Cardiac fibroblast (primary cell): ENCODE measurements at regions not wholly inside any gene's neighbourhood (a gene's known extent, or its start where the extent isn't known, plus 50 kb on each side); places are given as distances from the start of the nearest gene placed in this dataset.

Experiments used
- DNase-seq, 2 donors: peaks; one replicate each; pipeline versions ENCODE4 v3.0.0 to v3.0.0-alpha.2; 2010; ENCODE audit warnings: low read depth in 2 of 2
- H3K4me3 ChIP-seq, 2 donors: replicated peaks in 1 of 2; 1 replicate in 1 of 2; 2 replicates in 1 of 2; pipeline ENCODE4 v1.5.1; 2011; ENCODE audit warnings: low read depth in 2 of 2, low read length in 2 of 2, mild to moderate bottlenecking in 2 of 2, moderate library complexity in 1 of 2
- TF ChIP-seq, protein P1 (sequence below): IDR thresholded peaks from one replicate; pipeline ENCODE4 v1.5.1; 2011; ENCODE audit warnings: low read depth, mild to moderate bottlenecking, low read length, inconsistent platforms

DNA sequence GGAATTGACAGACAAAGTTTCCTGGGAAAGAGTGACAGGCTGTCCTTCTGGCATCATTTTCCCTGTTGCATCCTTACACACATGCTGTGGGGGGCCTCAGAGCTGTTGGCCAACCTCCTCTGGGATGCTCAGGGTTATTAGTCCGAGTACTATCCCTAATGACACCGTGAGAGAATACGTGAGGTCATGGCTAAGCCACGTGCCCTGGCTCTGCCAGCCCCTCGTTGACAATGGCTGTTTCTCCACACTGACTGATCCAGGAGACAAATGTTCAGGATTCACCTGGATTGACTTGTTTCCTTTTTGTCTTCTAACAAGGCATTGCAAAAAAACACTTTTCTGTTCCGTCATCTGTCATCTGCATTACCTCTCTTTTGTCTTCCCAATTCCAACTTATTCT lies 604.6 kb downstream of the TFAP2A start:
- TF ChIP-seq, protein P1, sequence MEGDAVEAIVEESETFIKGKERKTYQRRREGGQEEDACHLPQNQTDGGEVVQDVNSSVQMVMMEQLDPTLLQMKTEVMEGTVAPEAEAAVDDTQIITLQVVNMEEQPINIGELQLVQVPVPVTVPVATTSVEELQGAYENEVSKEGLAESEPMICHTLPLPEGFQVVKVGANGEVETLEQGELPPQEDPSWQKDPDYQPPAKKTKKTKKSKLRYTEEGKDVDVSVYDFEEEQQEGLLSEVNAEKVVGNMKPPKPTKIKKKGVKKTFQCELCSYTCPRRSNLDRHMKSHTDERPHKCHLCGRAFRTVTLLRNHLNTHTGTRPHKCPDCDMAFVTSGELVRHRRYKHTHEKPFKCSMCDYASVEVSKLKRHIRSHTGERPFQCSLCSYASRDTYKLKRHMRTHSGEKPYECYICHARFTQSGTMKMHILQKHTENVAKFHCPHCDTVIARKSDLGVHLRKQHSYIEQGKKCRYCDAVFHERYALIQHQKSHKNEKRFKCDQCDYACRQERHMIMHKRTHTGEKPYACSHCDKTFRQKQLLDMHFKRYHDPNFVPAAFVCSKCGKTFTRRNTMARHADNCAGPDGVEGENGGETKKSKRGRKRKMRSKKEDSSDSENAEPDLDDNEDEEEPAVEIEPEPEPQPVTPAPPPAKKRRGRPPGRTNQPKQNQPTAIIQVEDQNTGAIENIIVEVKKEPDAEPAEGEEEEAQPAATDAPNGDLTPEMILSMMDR: no peak
- DNase-seq: no peak
- H3K4me3 ChIP-seq: no peak overlapping the region

- H3K4me3 ChIP-seq: no peak overlapping the region
- TF ChIP-seq, protein P1: no peak
- DNase-seq: no peak
Observed at GRCh38 chr6:9806195-9806594, 608.7 kb downstream of the TFAP2A start.

DNA sequence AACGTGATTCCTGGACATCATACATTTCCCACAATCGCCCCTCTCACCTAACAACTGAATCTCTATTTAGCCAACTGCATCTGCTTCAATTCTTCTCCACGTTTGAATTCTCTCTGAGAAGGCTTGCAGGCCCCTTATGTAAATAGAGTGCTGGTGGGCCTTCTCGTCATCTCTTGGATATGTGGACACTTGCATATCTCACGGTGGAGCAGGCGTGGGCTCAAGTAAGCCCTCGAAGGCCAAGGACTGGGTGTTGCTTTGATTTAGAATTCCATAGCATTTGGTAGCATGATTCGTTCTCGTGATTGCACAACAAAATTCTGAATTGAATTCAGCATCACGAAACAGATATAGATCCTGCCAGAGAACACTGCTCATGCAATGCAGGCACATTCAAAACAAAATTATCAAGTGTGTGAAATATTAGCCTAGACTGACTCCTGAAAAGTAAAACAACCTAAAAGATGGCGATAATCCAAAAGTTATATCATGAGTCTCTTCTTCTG lies 613.6 kb downstream of the TFAP2A start:
- TF ChIP-seq, protein P1: no peak
- no peak overlapping the region for H3K4me3 ChIP-seq
- no peak for DNase-seq

GRCh38 chr6:9799582-9799981 lies 615.3 kb downstream of the TFAP2A start:
- TF ChIP-seq, protein P1: no peak
- H3K4me3 ChIP-seq: no peak overlapping the region

DNA sequence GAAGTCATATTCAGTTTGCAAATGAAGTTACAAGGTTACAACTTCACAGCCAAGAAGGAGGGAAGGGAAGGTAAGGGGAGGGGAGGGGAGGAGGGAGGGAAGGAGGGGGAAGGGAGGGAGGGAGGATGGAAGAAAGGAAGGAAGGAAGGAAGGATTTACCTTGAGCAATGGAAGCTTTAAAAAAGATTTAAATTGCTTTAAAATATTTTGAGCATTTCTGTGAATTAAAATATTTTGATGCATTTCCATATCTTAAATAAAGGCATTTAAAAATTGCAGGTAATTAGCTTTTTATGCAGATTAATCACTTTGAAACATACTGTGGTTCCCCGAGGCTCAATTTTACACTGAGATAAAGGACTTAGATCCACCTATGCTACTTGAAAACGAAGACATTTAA lies 618.0 kb downstream of the TFAP2A start:
- no peak overlapping the region for H3K4me3 ChIP-seq
- no peak for DNase-seq
- TF ChIP-seq, protein P1: no peak

More at GRCh38 chr6:9799582-9799981, 615.3 kb downstream of the TFAP2A start:
- DNase-seq: no peak

DNA sequence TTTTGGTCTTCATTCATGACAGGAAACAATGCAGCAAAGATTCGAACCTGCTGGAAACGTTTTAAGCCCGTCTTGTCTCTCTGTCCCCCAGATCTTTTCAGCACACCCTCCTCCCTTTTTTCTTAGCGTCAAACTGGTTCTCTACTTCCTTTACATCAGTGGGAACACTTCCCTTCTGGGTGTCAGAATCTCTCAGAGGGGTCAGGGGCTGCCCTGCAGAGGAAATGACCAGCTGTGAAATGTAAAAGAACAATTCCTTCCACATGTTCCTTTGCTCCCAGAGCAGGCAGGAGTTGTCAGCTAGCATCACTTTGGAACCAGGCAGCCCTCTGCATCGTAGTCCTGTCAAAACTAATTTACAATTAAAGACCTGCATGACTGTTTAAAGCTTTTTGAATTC lies 619.0 kb downstream of the TFAP2A start:
- TF ChIP-seq, protein P1: no peak
- H3K4me3 ChIP-seq: no peak overlapping the region
- peak in 1 of 2 donors; percentile 18 for DNase-seq

DNA sequence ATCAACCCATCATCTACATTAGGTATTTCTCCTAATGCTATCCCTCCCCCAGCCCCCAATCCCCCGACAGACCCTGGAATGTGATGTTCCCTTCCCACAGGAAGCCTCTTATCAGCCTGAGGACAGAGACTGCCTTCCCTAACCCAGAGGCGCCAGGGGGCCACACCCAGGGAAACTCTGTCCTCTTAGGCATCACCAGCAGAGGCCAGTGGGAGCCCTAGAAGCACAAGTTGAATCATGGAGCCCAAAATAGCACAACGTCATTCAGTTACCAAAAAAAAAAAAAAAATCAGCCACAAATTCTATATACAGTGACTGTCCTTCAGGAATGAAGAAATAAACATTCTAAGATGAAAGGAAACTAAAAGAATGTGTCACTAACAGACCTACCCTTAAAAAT lies 625.7 kb downstream of the TFAP2A start:
- H3K4me3 ChIP-seq: no peak overlapping the region
- peak in 1 of 2 donors; percentile 6 for DNase-seq
- TF ChIP-seq, protein P1: no peak
